HG02852 (cell line): ENCODE measurements at regions not wholly inside any gene's neighbourhood (a gene's known extent, or its start where the extent isn't known, plus 50 kb on each side); places are given as distances from the start of the nearest gene placed in this dataset.

ENCODE experiments used
- ATAC-seq: cut with Tn5 transposase; IDR thresholded peaks from one replicate; pipeline ENCODE4 v1.9.1; 2021; ENCODE audit warnings: mild to moderate bottlenecking, moderate library complexity; ENCODE audit not compliant: unreplicated experiment

- ATAC-seq, result no peak
These were observed 49.9 kb upstream of the COL21A1 start for GRCh38 chr6:56297022-56297989.
